DOHH2 (cell line): ENCODE measurements at regions not wholly inside any gene's neighbourhood (a gene's known extent, or its start where the extent isn't known, plus 50 kb on each side); places are given as distances from the start of the nearest gene placed in this dataset.

Experiments
- H3F3A ChIP-seq: fragments of 200-600 bp; sonication (generic), shearing (Covaris generic); 2 replicates; pipeline ENCODE4 v1.6.0; 2016; ENCODE audit warnings: antibody characterized with exemption, mild to moderate bottlenecking; ENCODE audit not compliant: control insufficient read depth, insufficient read depth
- H3K27ac ChIP-seq: fragments of 200-600 bp; sonication (generic); 2 replicates; pipeline ENCODE4 v1.5.1; 2014; ENCODE audit warnings: low read depth, mild to moderate bottlenecking, low read length, moderate library complexity
- H3K27me3 ChIP-seq: fragments of 200-600 bp; sonication (generic); 2 replicates; pipeline ENCODE4 v1.6.1; 2014; ENCODE audit warnings: mild to moderate bottlenecking, low read length, mixed read lengths; ENCODE audit not compliant: control insufficient read depth
- H3K36me3 ChIP-seq: fragments of 200-600 bp; sonication (generic); 2 replicates; pipeline ENCODE4 v1.6.1; 2014; ENCODE audit warnings: mild to moderate bottlenecking, low read length, moderate library complexity, mixed read lengths; ENCODE audit not compliant: control insufficient read depth
- H3K4me1 ChIP-seq: fragments of 200-600 bp; sonication (generic); 2 replicates; pipeline ENCODE4 v1.6.1; 2014; ENCODE audit warnings: mild to moderate bottlenecking, low read length, mixed read lengths; ENCODE audit not compliant: control insufficient read depth
- H3K4me2 ChIP-seq: fragments of 200-600 bp; sonication (generic); 2 replicates; pipeline ENCODE4 v1.6.0; 2014; ENCODE audit warnings: mild to moderate bottlenecking, low read length, moderate library complexity
- H3K4me3 ChIP-seq: fragments of 200-600 bp; sonication (generic); 2 replicates; pipeline ENCODE4 v1.5.1; 2014; ENCODE audit warnings: mild to moderate bottlenecking, low read length, mixed read lengths
- H3K79me2 ChIP-seq: fragments of 200-600 bp; sonication (generic); 2 replicates; pipeline ENCODE4 v1.6.1; 2014; ENCODE audit warnings: mild to moderate bottlenecking, low read length, mixed read lengths; ENCODE audit not compliant: control insufficient read depth
- H3K9me2 ChIP-seq: fragments of 200-600 bp; sonication (generic); replicated peaks from 2 replicates; pipeline ENCODE4 v1.6.1; 2014; ENCODE audit warnings: mild to moderate bottlenecking, low read length, mixed read lengths; ENCODE audit not compliant: control insufficient read depth
- H3K9me3 ChIP-seq: fragments of 200-600 bp; sonication (generic); 2 replicates; pipeline ENCODE4 v1.6.1; 2014; ENCODE audit warnings: antibody characterized with exemption, low read length, mixed read lengths; ENCODE audit not compliant: control insufficient read depth, insufficient read depth
- H4K20me1 ChIP-seq: fragments of 200-600 bp; sonication (generic); 2 replicates; pipeline ENCODE4 v1.6.0; 2014; ENCODE audit warnings: low read depth, mild to moderate bottlenecking, antibody characterized with exemption, low read length, moderate library complexity; ENCODE audit not compliant: control insufficient read depth, insufficient read depth
- CTCF ChIP-seq: fragments of 200-600 bp; sonication (generic); IDR thresholded peaks from one replicate; pipeline ENCODE4 v1.5.1; 2014; ENCODE audit warnings: antibody characterized with exemption, mild to moderate bottlenecking, low read depth, low read length; ENCODE audit not compliant: poor library complexity, severe bottlenecking
- EZH2phosphoT487 ChIP-seq: fragments of 200-600 bp; sonication (generic); IDR thresholded peaks from 2 replicates; pipeline ENCODE4 v1.6.1; 2017; ENCODE audit warnings: borderline replicate concordance, mild to moderate bottlenecking, antibody characterized with exemption, low read length, moderate library complexity, mixed read lengths

- Histone ChIP-seq H3K4me1 (no peaks in the 10 kb centered on the region), H3K4me3 (no peak overlapping the region), H3F3A (no peaks in the 10 kb centered on the region), H3K79me2 (no peaks in the 10 kb centered on the region), H3K27ac (no peak overlapping the region), H4K20me1 (no peaks in the 10 kb centered on the region), H3K9me3 (no peaks in the 10 kb centered on the region), H3K9me2 (no peaks in the 10 kb centered on the region), H3K36me3 (no peaks in the 10 kb centered on the region), H3K4me2 (no peak overlapping the region), H3K27me3 (no peaks in the 10 kb centered on the region)
- TF ChIP-seq CTCF (no peak), EZH2phosphoT487 (no peak)
Measured at GRCh38 chr3:24707936-24708335, 213.3 kb upstream of the THRB start.

- no peaks in the 10 kb centered on the region for H4K20me1 ChIP-seq
- no peak overlapping the region for H3K4me3 ChIP-seq
- no peaks in the 10 kb centered on the region for H3K4me1 ChIP-seq
- no peak overlapping the region for H3K27ac ChIP-seq
- H3K9me3 ChIP-seq = no peaks in the 10 kb centered on the region
- no peaks in the 10 kb centered on the region for H3K9me2 ChIP-seq
- H3F3A ChIP-seq = no peaks in the 10 kb centered on the region
- H3K4me2 ChIP-seq = no peak overlapping the region
- no peak for TF ChIP-seq CTCF
- TF ChIP-seq EZH2phosphoT487 = no peak
- H3K36me3 ChIP-seq = no peaks in the 10 kb centered on the region
- H3K27me3 ChIP-seq = no peaks in the 10 kb centered on the region
- H3K79me2 ChIP-seq = no peaks in the 10 kb centered on the region
Measured at GRCh38 chr3:24709956-24710355, 215.3 kb upstream of the THRB start.

DNA sequence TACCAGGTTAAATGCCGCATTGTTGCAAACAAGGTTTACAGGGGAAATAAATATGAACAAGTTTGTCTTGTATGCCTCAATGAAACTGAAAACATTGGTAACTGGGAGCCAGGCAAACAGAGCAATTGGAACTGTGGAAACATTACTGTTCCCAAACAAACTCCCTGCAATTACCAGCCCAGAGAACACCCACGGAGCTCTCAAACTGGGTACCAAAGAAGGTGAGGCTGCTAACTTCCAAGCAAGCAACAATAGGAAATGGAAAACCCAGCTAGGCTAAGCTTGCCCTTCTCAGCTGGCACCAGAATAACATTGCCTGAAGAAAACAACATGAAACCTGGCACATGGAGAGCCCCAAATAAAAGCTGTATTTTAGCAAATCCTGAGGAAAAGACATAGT is 218.9 kb upstream of the THRB start:
- no peaks in the 10 kb centered on the region for H3F3A ChIP-seq
- no peaks in the 10 kb centered on the region for H4K20me1 ChIP-seq
- H3K9me2 ChIP-seq = no peaks in the 10 kb centered on the region
- no peaks in the 10 kb centered on the region for H3K9me3 ChIP-seq
- H3K27me3 ChIP-seq = no peaks in the 10 kb centered on the region
- no peak overlapping the region for H3K27ac ChIP-seq
- H3K79me2 ChIP-seq = no peaks in the 10 kb centered on the region
- H3K4me2 ChIP-seq = no peak overlapping the region
- no peaks in the 10 kb centered on the region for H3K4me1 ChIP-seq
- TF ChIP-seq EZH2phosphoT487 = no peak
- TF ChIP-seq CTCF = no peak
- no peaks in the 10 kb centered on the region for H3K36me3 ChIP-seq
- no peak overlapping the region for H3K4me3 ChIP-seq

- Histone ChIP-seq H3K4me2 (no peak overlapping the region), H3K9me3 (no peaks in the 10 kb centered on the region), H3K36me3 (no peaks in the 10 kb centered on the region), H3K9me2 (no peaks in the 10 kb centered on the region), H3K27ac (no peak overlapping the region), H3K27me3 (no peaks in the 10 kb centered on the region), H3K4me3 (no peak overlapping the region), H3K4me1 (no peaks in the 10 kb centered on the region), H3K79me2 (no peaks in the 10 kb centered on the region), H3F3A (no peaks in the 10 kb centered on the region), H4K20me1 (no peaks in the 10 kb centered on the region)
- TF ChIP-seq EZH2phosphoT487 = no peak
- TF ChIP-seq CTCF = no peak
Measured at GRCh38 chr3:24714436-24714835, 219.8 kb upstream of the THRB start.
